C4-2B (cell line): ENCODE measurements at regions not wholly inside any gene's neighbourhood (a gene's known extent, or its start where the extent isn't known, plus 50 kb on each side); places are given as distances from the start of the nearest gene placed in this dataset.

Experiments used
- CTCF ChIP-seq: fragments of 450-650 bp; conservative IDR thresholded peaks from 2 replicates; pipeline ENCODE4 v1.5.1; 2017; ENCODE audit warnings: mild to moderate bottlenecking
- ZFX ChIP-seq: fragments of 450-650 bp; IDR thresholded peaks from 2 replicates; pipeline ENCODE4 v1.6.1; 2017

GRCh38 chr7:121485467-121486243, 89.5 kb upstream of the FAM3C start:
- TF ChIP-seq CTCF (no peak), ZFX (no peak)
